ENCODE measurements at regions not wholly inside any gene's neighbourhood (a gene's known extent, or its start where the extent isn't known, plus 50 kb on each side); places are given as distances from the start of the nearest gene placed in this dataset.

- DNase-seq (ENCODE audit: low read depth in 2 of 2): no peak
Observed at GRCh38 chr12:61870658-61871484, 389.3 kb upstream of the USP15 start.

GRCh38 chr12:61871485-61871810 is 388.8 kb upstream of the USP15 start:
- DNase-seq (ENCODE audit: low read depth in 2 of 2): no peak

GRCh38 chr12:61879229-61879628 is 381.0 kb upstream of the USP15 start:
- DNase-seq (ENCODE audit: low read depth in 2 of 2): no peak

- DNase-seq (ENCODE audit: low read depth in 2 of 2): no peak
Observed at GRCh38 chr12:61880186-61880585, 380.0 kb upstream of the USP15 start.

GRCh38 chr12:61891632-61892031 is 368.6 kb upstream of the USP15 start:
- DNase-seq (ENCODE audit: low read depth in 2 of 2): no peak

- no peak for DNase-seq (ENCODE audit: low read depth in 2 of 2)
Observed at GRCh38 chr12:61894168-61894567, 366.0 kb upstream of the USP15 start.

GRCh38 chr12:61896436-61896835 is 363.8 kb upstream of the USP15 start:
- no peak for DNase-seq (ENCODE audit: low read depth in 2 of 2)

GRCh38 chr12:61902403-61902802 is 357.8 kb upstream of the USP15 start:
- no peak for DNase-seq (ENCODE audit: low read depth in 2 of 2)

- no peak for DNase-seq (ENCODE audit: low read depth in 2 of 2)
Observed at GRCh38 chr12:61911113-61911512, 349.1 kb upstream of the USP15 start.

GRCh38 chr12:61915420-61915819 is 344.8 kb upstream of the USP15 start:
- DNase-seq (ENCODE audit: low read depth in 2 of 2): no peak

- DNase-seq (ENCODE audit: low read depth in 2 of 2): peak in 1 of 2 experiments; percentile 2
Observed at GRCh38 chr12:61916831-61917230, 343.4 kb upstream of the USP15 start.

GRCh38 chr12:61919686-61920085 is 340.5 kb upstream of the USP15 start:
- no peak for DNase-seq (ENCODE audit: low read depth in 2 of 2)

- DNase-seq (ENCODE audit: low read depth in 2 of 2): no peak
Observed at GRCh38 chr12:61920230-61920629, 340.0 kb upstream of the USP15 start.

- DNase-seq (ENCODE audit: low read depth in 2 of 2): no peak
Observed at GRCh38 chr12:61923152-61923551, 337.1 kb upstream of the USP15 start.

- no peak for DNase-seq (ENCODE audit: low read depth in 2 of 2)
Observed at GRCh38 chr12:61934564-61934963, 325.6 kb upstream of the USP15 start.

GRCh38 chr12:61939977-61940376 is 320.2 kb upstream of the USP15 start:
- DNase-seq (ENCODE audit: low read depth in 2 of 2): no peak

GRCh38 chr12:61956545-61956944 is 303.7 kb upstream of the USP15 start:
- no peak for DNase-seq (ENCODE audit: low read depth in 2 of 2)

- no peak for DNase-seq (ENCODE audit: low read depth in 2 of 2)
Observed at GRCh38 chr12:61974461-61974860, 285.7 kb upstream of the USP15 start.

- DNase-seq (ENCODE audit: low read depth in 2 of 2): no peak
Observed at GRCh38 chr12:61985830-61986229, 274.4 kb upstream of the USP15 start.

GRCh38 chr12:61987173-61987572 is 273.0 kb upstream of the USP15 start:
- no peak for DNase-seq (ENCODE audit: low read depth in 2 of 2)

GRCh38 chr12:61991661-61992060 is 268.5 kb upstream of the USP15 start:
- no peak for DNase-seq (ENCODE audit: low read depth in 2 of 2)

- DNase-seq (ENCODE audit: low read depth in 2 of 2): peak; percentile 20 to 21
Observed at GRCh38 chr12:61993734-61994345, 266.4 kb upstream of the USP15 start.

- DNase-seq (ENCODE audit: low read depth in 2 of 2): no peak
Observed at GRCh38 chr12:61996717-61997116, 263.5 kb upstream of the USP15 start.

- DNase-seq (ENCODE audit: low read depth in 2 of 2): no peak
Observed at GRCh38 chr12:61998791-61999190, 261.4 kb upstream of the USP15 start.

Measured in fibroblast of skin of left quadriceps (primary cell).